Ovary (tissue), 3 donors: ENCODE measurements at regions not wholly inside any gene's neighbourhood (a gene's known extent, or its start where the extent isn't known, plus 50 kb on each side); places are given as distances from the start of the nearest gene placed in this dataset.

Experiments used
- POLR2A ChIP-seq: fragments of 450-650 bp; IDR thresholded peaks from one replicate; pipeline ENCODE4 v1.6.1; 2017; ENCODE audit warnings: antibody characterized with exemption, mild to moderate bottlenecking, moderate library complexity
- TF ChIP-seq, protein P1 (sequence below), 3 donors: fragments of 450-650 bp in 2 of 3; fragments of 200-600 bp in 1 of 3; IDR thresholded peaks; one replicate each; pipeline versions ENCODE4 v1.5.1 to v1.8.0; 2016 to 2022; ENCODE audit warnings: antibody characterized with exemption in 3 of 3, mild to moderate bottlenecking in 1 of 3
- donor health status: DM: no; HTN: no; CAD: no.

DNA sequence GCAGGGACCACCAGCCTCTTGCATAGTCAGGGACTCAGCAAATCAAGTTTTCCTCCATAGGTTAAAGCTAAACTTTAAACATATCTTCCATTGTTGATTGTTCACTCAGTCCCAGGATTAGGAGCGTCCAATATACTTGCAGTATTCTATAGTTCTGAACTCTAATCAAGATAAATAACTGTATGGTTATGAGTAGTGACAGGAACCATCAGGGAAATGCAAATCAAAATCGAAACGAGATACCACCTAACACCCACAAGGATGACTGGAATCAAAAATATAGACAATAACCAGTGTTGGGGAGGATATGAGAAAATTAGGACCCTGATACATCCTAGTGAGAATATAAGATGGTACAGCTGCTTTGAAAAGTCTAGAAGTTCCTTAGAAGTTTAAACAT is 190.0 kb downstream of the ETS1 start:
- TF ChIP-seq, protein P1, sequence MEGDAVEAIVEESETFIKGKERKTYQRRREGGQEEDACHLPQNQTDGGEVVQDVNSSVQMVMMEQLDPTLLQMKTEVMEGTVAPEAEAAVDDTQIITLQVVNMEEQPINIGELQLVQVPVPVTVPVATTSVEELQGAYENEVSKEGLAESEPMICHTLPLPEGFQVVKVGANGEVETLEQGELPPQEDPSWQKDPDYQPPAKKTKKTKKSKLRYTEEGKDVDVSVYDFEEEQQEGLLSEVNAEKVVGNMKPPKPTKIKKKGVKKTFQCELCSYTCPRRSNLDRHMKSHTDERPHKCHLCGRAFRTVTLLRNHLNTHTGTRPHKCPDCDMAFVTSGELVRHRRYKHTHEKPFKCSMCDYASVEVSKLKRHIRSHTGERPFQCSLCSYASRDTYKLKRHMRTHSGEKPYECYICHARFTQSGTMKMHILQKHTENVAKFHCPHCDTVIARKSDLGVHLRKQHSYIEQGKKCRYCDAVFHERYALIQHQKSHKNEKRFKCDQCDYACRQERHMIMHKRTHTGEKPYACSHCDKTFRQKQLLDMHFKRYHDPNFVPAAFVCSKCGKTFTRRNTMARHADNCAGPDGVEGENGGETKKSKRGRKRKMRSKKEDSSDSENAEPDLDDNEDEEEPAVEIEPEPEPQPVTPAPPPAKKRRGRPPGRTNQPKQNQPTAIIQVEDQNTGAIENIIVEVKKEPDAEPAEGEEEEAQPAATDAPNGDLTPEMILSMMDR (IDR thresholded peaks at IDR 0.05), result no peak
- no peak for TF ChIP-seq POLR2A
